CD8-positive, alpha-beta memory T cell (primary cell): ENCODE measurements at regions not wholly inside any gene's neighbourhood (a gene's known extent, or its start where the extent isn't known, plus 50 kb on each side); places are given as distances from the start of the nearest gene placed in this dataset.

ENCODE experiments used
- CTCF ChIA-PET: fragments of 350-600 bp; sonication (Branson Sonifier 250); formaldehyde crosslinking; loops from one replicate; lab custom pipeline; 2021; ENCODE audit warnings: antibody characterized with exemption; lab: Charles Lee
- POLR2A ChIA-PET: fragments of 350-600 bp; sonication (Branson Sonifier 250); formaldehyde crosslinking; loops from one replicate; lab custom pipeline; 2021; ENCODE audit warnings: antibody characterized with exemption; lab: Charles Lee
- DNase-seq, 5 donors: peaks; one replicate each; pipeline versions ENCODE4 v3.0.0 to v3.0.0-alpha.2; 2020 to 2022; ENCODE audit warnings: mixed read lengths in 1 of 5
- H3K27ac ChIP-seq: one replicate; pipeline ENCODE4 v1.7.0; 2013; ENCODE audit warnings: low read depth, mild to moderate bottlenecking, low read length, moderate library complexity
- H3K27me3 ChIP-seq: 2 replicates; pipeline ENCODE4 v1.7.0; 2013; ENCODE audit warnings: low read length, mild to moderate bottlenecking; ENCODE audit not compliant: insufficient read depth, poor library complexity, severe bottlenecking
- H3K36me3 ChIP-seq: 2 replicates; pipeline ENCODE4 v1.7.0; 2013; ENCODE audit warnings: mild to moderate bottlenecking, low read length, moderate library complexity; ENCODE audit not compliant: insufficient read depth
- H3K4me1 ChIP-seq: 2 replicates; pipeline ENCODE4 v1.7.0; 2013; ENCODE audit warnings: mild to moderate bottlenecking, low read length, moderate library complexity; ENCODE audit not compliant: insufficient read depth
- H3K4me3 ChIP-seq: 2 replicates; pipeline ENCODE4 v1.7.0; 2013; ENCODE audit warnings: mild to moderate bottlenecking, low read length
- H3K9me3 ChIP-seq: 2 replicates; pipeline ENCODE4 v1.7.0; 2013; ENCODE audit warnings: mild to moderate bottlenecking, low read length
- H3K27ac Mint-ChIP-seq, 8 donors: one replicate each; pipeline ENCODE4 v1.8.0; 2020 to 2021; ENCODE audit warnings: mixed read lengths in 8 of 8, mild to moderate bottlenecking in 6 of 8, inconsistent platforms in 3 of 8, moderate library complexity in 3 of 8
- H3K27me3 Mint-ChIP-seq, 2 donors: one replicate each; pipeline ENCODE4 v1.8.0; 2020 to 2021; ENCODE audit warnings: mixed read lengths in 2 of 2, mild to moderate bottlenecking in 1 of 2, moderate library complexity in 1 of 2
- H3K36me3 Mint-ChIP-seq, 3 donors: one replicate each; pipeline ENCODE4 v1.8.0; 2020 to 2021; ENCODE audit warnings: mixed read lengths in 3 of 3, inconsistent platforms in 1 of 3, mild to moderate bottlenecking in 1 of 3
- H3K4me1 Mint-ChIP-seq, 3 donors: one replicate each; pipeline ENCODE4 v1.8.0; 2020 to 2021; ENCODE audit warnings: mixed read lengths in 3 of 3, inconsistent platforms in 1 of 3, mild to moderate bottlenecking in 1 of 3
- H3K4me3 Mint-ChIP-seq, 7 donors: one replicate each; pipeline ENCODE4 v1.8.0; 2020 to 2021; ENCODE audit warnings: mixed read lengths in 7 of 7, mild to moderate bottlenecking in 6 of 7, moderate library complexity in 4 of 7, inconsistent platforms in 2 of 7
- H3K9me3 Mint-ChIP-seq, 5 donors: one replicate each; pipeline ENCODE4 v1.8.0; 2020 to 2022; ENCODE audit warnings: mixed read lengths in 5 of 5, mild to moderate bottlenecking in 3 of 5, moderate library complexity in 2 of 5, inconsistent platforms in 1 of 5

DNA sequence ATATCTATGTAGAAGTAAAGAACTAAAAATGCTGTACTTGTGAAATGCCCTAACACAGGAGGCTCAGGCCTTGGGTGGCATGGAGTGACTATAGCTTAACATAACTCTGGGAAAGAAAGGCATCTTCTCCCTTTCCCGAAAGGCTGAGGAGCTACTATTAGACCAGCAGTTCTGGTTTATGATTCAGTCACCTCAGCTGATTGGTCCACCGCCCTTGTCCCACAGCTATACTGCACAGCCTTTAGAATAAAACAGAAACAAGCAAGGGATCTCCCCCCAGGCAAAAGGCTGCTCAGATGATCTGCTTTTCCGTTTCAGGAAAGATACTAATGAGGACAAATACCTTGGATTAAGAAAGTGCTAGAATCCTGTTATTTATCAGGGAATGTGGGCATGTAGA lies 171.3 kb downstream of the SNCA start:
- no peaks in the 10 kb centered on the region for H3K4me1 ChIP-seq
- no peaks in the 10 kb centered on the region for H3K9me3 ChIP-seq
- no peak overlapping the region for H3K4me3 ChIP-seq
- no peak overlapping the region for H3K27ac ChIP-seq
- Mint-ChIP-seq H3K36me3 (no peaks in the 10 kb centered on the region), H3K27ac (no peak overlapping the region), H3K4me1 (no peaks in the 10 kb centered on the region), H3K4me3 (no peak overlapping the region), H3K27me3 (peaks cover 5 to 18% of the 10 kb centered on the region in 2 donors), H3K9me3 (peaks cover 0 to 5% (median 0%) of the 10 kb centered on the region in 5 donors)
- ChIA-PET POLR2A (no interaction called here), CTCF (no interaction called here)
- H3K36me3 ChIP-seq, result no peaks in the 10 kb centered on the region
- no peak for DNase-seq
- H3K27me3 ChIP-seq, result no peaks in the 10 kb centered on the region

DNA sequence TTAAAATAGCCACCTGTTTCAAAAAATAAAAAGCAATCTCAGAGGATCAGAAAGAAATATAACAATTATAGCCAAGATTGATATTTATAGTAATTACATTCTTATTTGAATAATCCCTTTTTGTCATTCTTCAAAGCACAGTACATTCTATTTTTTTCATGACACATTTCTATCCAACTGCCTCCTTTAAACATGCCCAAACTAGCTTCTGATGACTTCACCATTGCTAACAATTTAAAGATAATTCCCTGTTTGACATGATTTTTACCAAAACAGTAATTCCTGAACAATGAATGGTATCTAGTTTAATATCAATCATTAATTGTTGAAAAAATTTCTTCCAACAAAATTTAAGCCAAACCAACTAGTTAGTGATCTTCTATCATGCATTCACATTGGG lies 172.4 kb downstream of the SNCA start:
- H3K9me3 ChIP-seq, result no peaks in the 10 kb centered on the region
- ChIA-PET CTCF (no interaction called here), POLR2A (no interaction called here)
- no peak for DNase-seq
- no peak overlapping the region for H3K4me3 Mint-ChIP-seq
- no peaks in the 10 kb centered on the region for H3K36me3 ChIP-seq
- H3K27me3 ChIP-seq, result no peaks in the 10 kb centered on the region
- H3K27me3 Mint-ChIP-seq, result peaks cover 6 to 10% of the 10 kb centered on the region in 2 donors
- H3K27ac Mint-ChIP-seq, result no peak overlapping the region
- no peaks in the 10 kb centered on the region for H3K36me3 Mint-ChIP-seq
- H3K4me1 ChIP-seq, result no peaks in the 10 kb centered on the region
- H3K4me1 Mint-ChIP-seq, result no peaks in the 10 kb centered on the region
- H3K4me3 ChIP-seq, result no peak overlapping the region
- H3K9me3 Mint-ChIP-seq, result peaks cover 0 to 2% (median 0%) of the 10 kb centered on the region in 5 donors
- no peak overlapping the region for H3K27ac ChIP-seq

DNA sequence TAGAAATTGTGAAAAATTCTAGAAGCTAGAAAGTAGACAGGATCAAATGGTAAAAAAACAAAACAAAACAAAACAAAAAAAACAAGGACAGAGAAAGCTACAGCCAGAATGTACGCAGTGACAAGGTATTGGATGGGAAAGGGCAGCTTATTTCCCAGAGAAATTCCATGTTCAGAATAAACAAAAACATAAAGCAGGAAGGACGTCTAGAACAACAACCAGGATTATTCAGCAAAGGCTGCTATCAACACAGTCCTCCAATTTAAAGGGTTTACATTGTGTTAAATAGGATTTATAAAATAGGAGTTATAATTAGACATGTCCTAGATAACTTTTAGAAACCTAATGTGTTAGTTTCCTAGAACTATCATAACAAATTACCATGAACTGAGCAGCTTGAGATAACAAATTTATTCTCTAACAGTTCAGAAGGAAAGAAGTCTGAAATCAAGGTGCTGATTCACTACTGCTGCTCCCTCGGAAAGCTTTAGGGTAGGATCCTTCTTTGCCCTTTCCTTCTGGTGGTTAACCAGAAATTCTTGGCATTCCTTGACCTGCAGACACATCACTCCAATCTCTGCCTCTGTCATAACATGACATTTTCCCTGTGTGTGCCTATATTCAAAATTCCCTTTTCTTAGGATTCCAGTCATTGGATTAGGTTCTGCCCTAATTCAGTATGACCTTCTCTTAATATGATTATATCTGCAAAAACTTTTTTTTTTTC lies 175.6 kb downstream of the SNCA start:
- no peaks in the 10 kb centered on the region for H3K9me3 ChIP-seq
- CTCF ChIA-PET, result no interaction called here
- no peak overlapping the region for H3K27ac ChIP-seq
- Mint-ChIP-seq H3K36me3 (no peaks in the 10 kb centered on the region), H3K4me1 (no peaks in the 10 kb centered on the region), H3K27ac (peak overlapping the region in 1 of 8 donors; percentile 54), H3K4me3 (no peak overlapping the region), H3K27me3 (peaks cover 3 to 8% of the 10 kb centered on the region in 2 donors), H3K9me3 (peaks cover 0 to 2% (median 0%) of the 10 kb centered on the region in 5 donors)
- H3K4me1 ChIP-seq, result no peaks in the 10 kb centered on the region
- DNase-seq, result no peak
- POLR2A ChIA-PET, result no interaction called here
- no peaks in the 10 kb centered on the region for H3K27me3 ChIP-seq
- no peaks in the 10 kb centered on the region for H3K36me3 ChIP-seq
- no peak overlapping the region for H3K4me3 ChIP-seq

DNA sequence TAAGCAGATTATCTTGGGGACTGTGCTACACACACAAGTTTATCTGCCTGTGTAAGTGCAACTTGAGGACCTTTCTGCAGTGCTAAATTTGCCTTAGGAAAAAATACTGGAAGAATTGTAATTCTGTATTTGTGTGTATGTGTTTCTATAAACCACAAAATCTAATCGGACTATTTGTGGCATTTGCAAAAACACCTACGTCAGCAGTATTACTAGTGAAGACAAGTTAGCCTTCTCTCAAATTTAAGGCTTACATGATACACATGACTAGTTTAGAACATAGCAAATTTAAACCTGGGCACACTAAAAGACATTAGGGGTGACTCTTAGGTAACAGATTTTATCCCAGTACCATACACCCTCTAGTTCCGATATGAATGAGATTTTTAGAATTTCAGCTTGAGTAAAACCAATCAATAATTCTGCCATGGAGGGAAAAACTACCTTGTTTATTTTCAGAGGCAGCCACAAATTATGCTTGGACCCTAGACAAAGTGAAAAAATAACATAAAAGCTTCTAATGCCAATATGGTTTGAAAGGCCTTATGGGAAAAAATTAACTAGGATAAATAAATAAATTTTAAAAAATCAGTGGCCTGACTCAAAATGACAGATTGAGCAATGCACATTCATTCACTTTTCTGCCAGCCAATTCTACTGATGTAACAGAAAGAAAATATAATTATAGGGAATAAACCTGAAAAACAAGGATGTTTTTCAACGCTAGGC lies 176.4 kb downstream of the SNCA start:
- Histone ChIP-seq H3K36me3 (no peaks in the 10 kb centered on the region), H3K9me3 (no peaks in the 10 kb centered on the region), H3K4me3 (no peak overlapping the region), H3K27ac (no peak overlapping the region), H3K27me3 (no peaks in the 10 kb centered on the region), H3K4me1 (no peaks in the 10 kb centered on the region)
- Mint-ChIP-seq H3K9me3 (peaks cover 0 to 2% (median 0%) of the 10 kb centered on the region in 5 donors), H3K36me3 (no peaks in the 10 kb centered on the region), H3K27me3 (peaks cover 4 to 11% of the 10 kb centered on the region in 2 donors), H3K4me3 (no peak overlapping the region), H3K4me1 (no peaks in the 10 kb centered on the region), H3K27ac (peak overlapping the region in 1 of 8 donors; percentile 54)
- DNase-seq, result no peak
- ChIA-PET POLR2A (no interaction called here), CTCF (no interaction called here)

GRCh38 chr4:89658701-89659024 lies 178.3 kb downstream of the SNCA start:
- Mint-ChIP-seq H3K27ac (no peak overlapping the region), H3K9me3 (peaks cover 0 to 2% (median 0%) of the 10 kb centered on the region in 5 donors), H3K27me3 (peaks cover 8 to 17% of the 10 kb centered on the region in 2 donors), H3K36me3 (no peaks in the 10 kb centered on the region), H3K4me3 (no peak overlapping the region), H3K4me1 (no peaks in the 10 kb centered on the region)
- Histone ChIP-seq H3K27me3 (no peaks in the 10 kb centered on the region), H3K36me3 (no peaks in the 10 kb centered on the region), H3K4me1 (no peaks in the 10 kb centered on the region), H3K4me3 (no peak overlapping the region), H3K27ac (no peak overlapping the region), H3K9me3 (no peaks in the 10 kb centered on the region)
- ChIA-PET CTCF (no interaction called here), POLR2A (no interaction called here)
- DNase-seq, result no peak

GRCh38 chr4:89657931-89658700 lies 178.8 kb downstream of the SNCA start:
- Histone ChIP-seq H3K4me3 (no peak overlapping the region), H3K36me3 (no peaks in the 10 kb centered on the region), H3K9me3 (no peaks in the 10 kb centered on the region), H3K4me1 (no peaks in the 10 kb centered on the region), H3K27me3 (no peaks in the 10 kb centered on the region), H3K27ac (no peak overlapping the region)
- ChIA-PET POLR2A (no interaction called here), CTCF (no interaction called here)
- Mint-ChIP-seq H3K27ac (no peak overlapping the region), H3K4me1 (no peaks in the 10 kb centered on the region), H3K9me3 (peaks cover 0 to 2% (median 0%) of the 10 kb centered on the region in 5 donors), H3K36me3 (no peaks in the 10 kb centered on the region), H3K4me3 (no peak overlapping the region), H3K27me3 (peaks cover 8 to 17% of the 10 kb centered on the region in 2 donors)
- DNase-seq, result no peak

DNA sequence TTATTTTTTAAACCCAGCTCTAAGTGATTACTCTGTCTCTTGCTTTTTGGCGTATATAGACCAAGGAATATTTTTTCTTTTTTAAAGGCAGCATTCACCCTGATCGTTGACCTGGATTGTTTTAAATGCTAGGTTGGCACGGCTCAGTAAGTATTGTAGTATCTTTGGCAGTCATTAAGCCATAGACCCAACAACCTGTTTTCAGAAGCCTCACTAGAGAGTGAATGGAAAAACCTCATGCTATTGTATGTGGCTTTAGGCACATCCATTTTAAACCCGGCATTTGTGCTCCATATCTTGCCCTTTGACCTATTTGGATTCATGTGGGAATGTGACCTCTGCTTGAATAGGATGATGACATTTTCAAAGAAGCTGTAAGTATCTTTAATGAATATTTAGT lies 183.9 kb downstream of the SNCA start:
- Mint-ChIP-seq H3K27ac (no peak overlapping the region), H3K4me1 (no peaks in the 10 kb centered on the region), H3K9me3 (no peaks in the 10 kb centered on the region), H3K27me3 (peaks cover 5 to 17% of the 10 kb centered on the region in 2 donors), H3K36me3 (no peaks in the 10 kb centered on the region), H3K4me3 (no peak overlapping the region)
- Histone ChIP-seq H3K9me3 (no peaks in the 10 kb centered on the region), H3K36me3 (no peaks in the 10 kb centered on the region), H3K4me1 (no peaks in the 10 kb centered on the region), H3K27ac (no peak overlapping the region), H3K27me3 (no peaks in the 10 kb centered on the region), H3K4me3 (no peak overlapping the region)
- CTCF ChIA-PET, result no interaction called here
- no peak for DNase-seq
- POLR2A ChIA-PET, result no interaction called here

DNA sequence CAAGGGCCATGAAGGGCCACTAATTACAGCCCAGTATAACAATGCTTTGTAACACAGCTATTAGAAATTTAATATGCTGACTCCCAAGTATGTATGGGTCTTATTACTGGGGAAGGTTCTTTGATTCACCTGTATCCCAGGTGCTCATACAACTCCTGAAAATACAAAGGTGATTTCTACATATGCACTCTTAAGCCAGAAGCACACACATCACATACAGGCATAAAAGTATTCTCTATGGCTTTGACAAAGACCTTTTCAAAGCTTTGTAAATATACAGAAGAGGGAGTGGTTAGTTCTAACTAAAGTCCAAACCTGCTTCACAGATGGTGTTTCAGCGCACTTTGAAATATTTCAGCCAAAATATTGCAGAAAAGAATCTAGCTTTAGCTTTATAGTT lies 191.5 kb downstream of the SNCA start:
- Histone ChIP-seq H3K9me3 (no peaks in the 10 kb centered on the region), H3K27me3 (no peaks in the 10 kb centered on the region), H3K4me3 (no peak overlapping the region), H3K4me1 (no peaks in the 10 kb centered on the region), H3K27ac (no peak overlapping the region), H3K36me3 (no peaks in the 10 kb centered on the region)
- no peak overlapping the region for H3K4me3 Mint-ChIP-seq
- no peaks in the 10 kb centered on the region for H3K36me3 Mint-ChIP-seq
- no peaks in the 10 kb centered on the region for H3K9me3 Mint-ChIP-seq
- DNase-seq, result no peak
- no peak overlapping the region for H3K27ac Mint-ChIP-seq
- H3K27me3 Mint-ChIP-seq, result peaks cover 4 to 9% of the 10 kb centered on the region in 2 donors
- CTCF ChIA-PET, result no interaction called here
- H3K4me1 Mint-ChIP-seq, result no peaks in the 10 kb centered on the region
- POLR2A ChIA-PET, result no interaction called here
